Neural progenitor cell (in vitro differentiated cells): ENCODE measurements at regions not wholly inside any gene's neighbourhood (a gene's known extent, or its start where the extent isn't known, plus 50 kb on each side); places are given as distances from the start of the nearest gene placed in this dataset.

Experiments used
- DNase-seq: peaks from one replicate; pipeline ENCODE4 v3.0.0-alpha.2; 2016; ENCODE audit warnings: low spot score
- H2AFZ ChIP-seq: fragments of 200-600 bp; sonication (generic); replicated peaks from 2 replicates; pipeline ENCODE4 v1.6.1; 2016; ENCODE audit warnings: antibody characterized with exemption
- H3F3A ChIP-seq: fragments of 200-600 bp; sonication (generic); 2 replicates; pipeline ENCODE4 v1.6.1; 2016; ENCODE audit warnings: antibody characterized with exemption, low read depth
- H3K27ac ChIP-seq: fragments of 200-600 bp; sonication (generic); 2 replicates; pipeline ENCODE4 v1.5.1; 2016; ENCODE audit warnings: mild to moderate bottlenecking
- H3K27me3 ChIP-seq: fragments of 200-600 bp; sonication (generic); 2 replicates; pipeline ENCODE4 v1.6.1; 2016; ENCODE audit warnings: mild to moderate bottlenecking, moderate library complexity
- H3K36me3 ChIP-seq: fragments of 200-600 bp; sonication (generic); 2 replicates; pipeline ENCODE4 v1.5.1; 2016
- H3K4me1 ChIP-seq: fragments of 200-600 bp; sonication (generic); 2 replicates; pipeline ENCODE4 v1.6.1; 2016; ENCODE audit warnings: mixed run types
- H3K4me2 ChIP-seq: fragments of 200-600 bp; sonication (generic); 2 replicates; pipeline ENCODE4 v1.6.1; 2016
- H3K4me3 ChIP-seq: fragments of 200-600 bp; sonication (generic); 2 replicates; pipeline ENCODE4 v1.5.1; 2016
- H3K79me2 ChIP-seq: fragments of 200-600 bp; sonication (generic); 2 replicates; pipeline ENCODE4 v1.6.1; 2016; ENCODE audit warnings: low read depth
- H3K9ac ChIP-seq: fragments of 200-600 bp; sonication (generic); 2 replicates; pipeline ENCODE4 v1.6.1; 2016
- H3K9me3 ChIP-seq: fragments of 200-600 bp; sonication (generic); 2 replicates; pipeline ENCODE4 v1.5.1; 2016; ENCODE audit warnings: low read depth
- H4K20me1 ChIP-seq: fragments of 200-600 bp; sonication (generic); 2 replicates; pipeline ENCODE4 v1.6.1; 2016; ENCODE audit warnings: low read depth
- H3K27ac Mint-ChIP-seq: 3 replicates; pipeline ENCODE4 v1.8.0; 2021; ENCODE audit warnings: mixed read lengths
- H3K27me3 Mint-ChIP-seq: 2 replicates; pipeline ENCODE4 v1.8.0; 2022; ENCODE audit warnings: low read depth, mild to moderate bottlenecking, inconsistent platforms, moderate library complexity, mixed read lengths; ENCODE audit not compliant: insufficient read depth
- H3K36me3 Mint-ChIP-seq: 3 replicates; pipeline ENCODE4 v1.8.0; 2021; ENCODE audit warnings: mixed read lengths
- H3K4me1 Mint-ChIP-seq: 3 replicates; pipeline ENCODE4 v1.8.0; 2021; ENCODE audit warnings: mixed read lengths
- H3K4me3 Mint-ChIP-seq: 3 replicates; pipeline ENCODE4 v1.8.0; 2021; ENCODE audit warnings: mild to moderate bottlenecking, moderate library complexity, mixed read lengths
- H3K9me3 Mint-ChIP-seq: 3 replicates; pipeline ENCODE4 v1.8.0; 2020; ENCODE audit warnings: mixed read lengths
- EZH2 ChIP-seq: fragments of 200-600 bp; sonication (generic); IDR thresholded peaks from 2 replicates; pipeline ENCODE4 v1.6.1; 2017; ENCODE audit warnings: antibody characterized with exemption, mild to moderate bottlenecking, moderate library complexity
- EZH2phosphoT487 ChIP-seq: fragments of 200-600 bp; sonication (generic); IDR thresholded peaks from 2 replicates; pipeline ENCODE4 v1.6.1; 2017; ENCODE audit warnings: antibody characterized with exemption
- TF ChIP-seq, protein P1 (sequence below): fragments of 200-600 bp; sonication (generic); IDR thresholded peaks from 2 replicates; pipeline ENCODE4 v1.5.1; 2017; ENCODE audit warnings: antibody characterized with exemption, mild to moderate bottlenecking

- no peak overlapping the region for H3K27ac ChIP-seq
- H3K4me1 ChIP-seq = no peaks in the 10 kb centered on the region
- no peak overlapping the region for H3K4me3 ChIP-seq
- DNase-seq = no peak
- Mint-ChIP-seq H3K9me3 (no peaks in the 10 kb centered on the region), H3K4me3 (no peak overlapping the region), H3K4me1 (peaks cover 5% of the 10 kb centered on the region), H3K27me3 (no peaks in the 10 kb centered on the region), H3K27ac (no peak overlapping the region), H3K36me3 (no peaks in the 10 kb centered on the region)
- no peaks in the 10 kb centered on the region for H3K79me2 ChIP-seq
- no peaks in the 10 kb centered on the region for H4K20me1 ChIP-seq
- no peaks in the 10 kb centered on the region for H3F3A ChIP-seq
- no peak overlapping the region for H3K9ac ChIP-seq
- TF ChIP-seq EZH2phosphoT487 (no peak), EZH2 (no peak)
- TF ChIP-seq, protein P1, sequence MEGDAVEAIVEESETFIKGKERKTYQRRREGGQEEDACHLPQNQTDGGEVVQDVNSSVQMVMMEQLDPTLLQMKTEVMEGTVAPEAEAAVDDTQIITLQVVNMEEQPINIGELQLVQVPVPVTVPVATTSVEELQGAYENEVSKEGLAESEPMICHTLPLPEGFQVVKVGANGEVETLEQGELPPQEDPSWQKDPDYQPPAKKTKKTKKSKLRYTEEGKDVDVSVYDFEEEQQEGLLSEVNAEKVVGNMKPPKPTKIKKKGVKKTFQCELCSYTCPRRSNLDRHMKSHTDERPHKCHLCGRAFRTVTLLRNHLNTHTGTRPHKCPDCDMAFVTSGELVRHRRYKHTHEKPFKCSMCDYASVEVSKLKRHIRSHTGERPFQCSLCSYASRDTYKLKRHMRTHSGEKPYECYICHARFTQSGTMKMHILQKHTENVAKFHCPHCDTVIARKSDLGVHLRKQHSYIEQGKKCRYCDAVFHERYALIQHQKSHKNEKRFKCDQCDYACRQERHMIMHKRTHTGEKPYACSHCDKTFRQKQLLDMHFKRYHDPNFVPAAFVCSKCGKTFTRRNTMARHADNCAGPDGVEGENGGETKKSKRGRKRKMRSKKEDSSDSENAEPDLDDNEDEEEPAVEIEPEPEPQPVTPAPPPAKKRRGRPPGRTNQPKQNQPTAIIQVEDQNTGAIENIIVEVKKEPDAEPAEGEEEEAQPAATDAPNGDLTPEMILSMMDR = no peak
- no peak overlapping the region for H3K4me2 ChIP-seq
- no peaks in the 10 kb centered on the region for H3K27me3 ChIP-seq
- H2AFZ ChIP-seq = no peak overlapping the region
- H3K36me3 ChIP-seq = no peaks in the 10 kb centered on the region
- no peaks in the 10 kb centered on the region for H3K9me3 ChIP-seq
These were observed 57.6 kb downstream of the PTTG1 start for GRCh38 chr5:160479220-160479619.

DNA sequence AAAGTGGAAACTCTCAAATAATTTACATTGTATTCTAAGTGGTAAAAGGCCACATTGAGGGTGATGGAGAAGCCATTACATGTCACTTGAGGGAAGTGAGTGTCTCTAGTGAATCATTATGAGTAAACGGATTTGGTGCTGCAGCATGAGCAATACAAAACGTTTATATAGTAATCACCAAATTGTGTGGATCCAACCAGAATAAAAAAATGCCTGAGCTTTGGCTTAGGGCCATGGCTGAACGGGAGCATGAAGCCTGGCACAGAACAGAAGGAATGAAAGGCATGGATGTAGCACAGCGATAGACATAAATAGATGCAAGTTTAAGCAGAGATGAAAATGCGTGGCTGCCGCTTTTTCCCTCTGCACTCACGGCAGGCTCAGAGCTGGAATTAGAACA lies 58.3 kb downstream of the PTTG1 start:
- H3F3A ChIP-seq = no peaks in the 10 kb centered on the region
- TF ChIP-seq EZH2phosphoT487 (no peak), EZH2 (no peak)
- TF ChIP-seq, protein P1 = no peak
- DNase-seq = no peak
- no peak overlapping the region for H3K27ac ChIP-seq
- H3K27me3 ChIP-seq = no peaks in the 10 kb centered on the region
- H3K79me2 ChIP-seq = no peaks in the 10 kb centered on the region
- no peak overlapping the region for H3K27ac Mint-ChIP-seq
- peak overlapping the region; percentile 34 for H2AFZ ChIP-seq
- no peaks in the 10 kb centered on the region for H3K4me1 ChIP-seq
- peaks cover 5% of the 10 kb centered on the region for H3K4me1 Mint-ChIP-seq
- no peaks in the 10 kb centered on the region for H3K36me3 Mint-ChIP-seq
- no peaks in the 10 kb centered on the region for H3K9me3 Mint-ChIP-seq
- H3K4me2 ChIP-seq = no peak overlapping the region
- no peaks in the 10 kb centered on the region for H3K36me3 ChIP-seq
- no peaks in the 10 kb centered on the region for H4K20me1 ChIP-seq
- H3K27me3 Mint-ChIP-seq = no peaks in the 10 kb centered on the region
- H3K9me3 ChIP-seq = no peaks in the 10 kb centered on the region
- H3K4me3 Mint-ChIP-seq = no peak overlapping the region
- H3K4me3 ChIP-seq = no peak overlapping the region
- no peak overlapping the region for H3K9ac ChIP-seq

GRCh38 chr5:160480652-160481051 lies 59.0 kb downstream of the PTTG1 start:
- no peaks in the 10 kb centered on the region for H3K79me2 ChIP-seq
- no peaks in the 10 kb centered on the region for H3K27me3 ChIP-seq
- H3K27ac ChIP-seq = no peak overlapping the region
- no peak for DNase-seq
- no peak overlapping the region for H3K9ac ChIP-seq
- no peaks in the 10 kb centered on the region for H3K27me3 Mint-ChIP-seq
- no peaks in the 10 kb centered on the region for H3K36me3 Mint-ChIP-seq
- no peak for TF ChIP-seq EZH2
- TF ChIP-seq, protein P1 = no peak
- no peak for TF ChIP-seq EZH2phosphoT487
- H3K36me3 ChIP-seq = no peaks in the 10 kb centered on the region
- H3K4me2 ChIP-seq = no peak overlapping the region
- H3K9me3 Mint-ChIP-seq = no peaks in the 10 kb centered on the region
- H2AFZ ChIP-seq = no peak overlapping the region
- H3K9me3 ChIP-seq = no peaks in the 10 kb centered on the region
- H3K4me1 ChIP-seq = no peaks in the 10 kb centered on the region
- no peak overlapping the region for H3K4me3 ChIP-seq
- no peaks in the 10 kb centered on the region for H3F3A ChIP-seq
- H3K4me1 Mint-ChIP-seq = peaks cover 5% of the 10 kb centered on the region
- H4K20me1 ChIP-seq = no peaks in the 10 kb centered on the region
- H3K4me3 Mint-ChIP-seq = no peak overlapping the region
- H3K27ac Mint-ChIP-seq = no peak overlapping the region

DNA sequence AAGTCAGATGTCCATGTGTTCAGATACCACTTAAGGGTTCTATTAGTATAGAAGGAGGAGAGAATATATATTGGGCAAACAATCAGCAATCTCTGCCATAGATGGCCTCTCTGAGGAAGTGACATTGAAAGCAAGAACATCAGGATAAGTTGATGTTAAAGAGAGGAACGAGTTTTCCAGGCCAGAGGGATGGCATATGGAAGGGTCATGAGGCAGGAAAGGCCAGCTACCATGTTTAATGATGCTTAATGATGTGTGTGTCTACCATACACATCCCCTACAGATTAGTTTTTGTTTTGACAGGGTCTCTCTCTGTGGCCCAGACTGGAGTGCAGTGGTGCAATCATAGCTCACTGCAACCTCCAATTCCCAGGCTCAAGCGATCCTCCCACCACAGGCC lies 63.0 kb downstream of the PTTG1 start:
- H3K27ac ChIP-seq = no peak overlapping the region
- no peak overlapping the region for H3K9ac ChIP-seq
- no peak overlapping the region for H2AFZ ChIP-seq
- no peaks in the 10 kb centered on the region for H3K27me3 ChIP-seq
- no peaks in the 10 kb centered on the region for H3F3A ChIP-seq
- H3K9me3 Mint-ChIP-seq = no peaks in the 10 kb centered on the region
- no peaks in the 10 kb centered on the region for H3K27me3 Mint-ChIP-seq
- no peak overlapping the region for H3K27ac Mint-ChIP-seq
- no peaks in the 10 kb centered on the region for H3K9me3 ChIP-seq
- no peak for TF ChIP-seq EZH2phosphoT487
- TF ChIP-seq, protein P1 = no peak
- TF ChIP-seq EZH2 = no peak
- no peaks in the 10 kb centered on the region for H4K20me1 ChIP-seq
- H3K36me3 ChIP-seq = no peaks in the 10 kb centered on the region
- no peak overlapping the region for H3K4me3 ChIP-seq
- H3K4me2 ChIP-seq = no peak overlapping the region
- peaks cover 2% of the 10 kb centered on the region for H3K4me1 Mint-ChIP-seq
- no peaks in the 10 kb centered on the region for H3K79me2 ChIP-seq
- peaks cover 6% of the 10 kb centered on the region for H3K4me1 ChIP-seq
- H3K36me3 Mint-ChIP-seq = no peaks in the 10 kb centered on the region
- no peak overlapping the region for H3K4me3 Mint-ChIP-seq
- no peak for DNase-seq
